ENCODE measurements at regions not wholly inside any gene's neighbourhood (a gene's known extent, or its start where the extent isn't known, plus 50 kb on each side); places are given as distances from the start of the nearest gene placed in this dataset.

GRCh38 chr12:67927815-67928214 is 61.4 kb upstream of the IFNG-AS1 start:
- DNase-seq (ENCODE audit: low read depth in 4 of 4, low spot score in 3 of 4), result no peak

GRCh38 chr12:67928621-67929383 is 60.4 kb upstream of the IFNG-AS1 start:
- no peak for DNase-seq (ENCODE audit: low read depth in 4 of 4, low spot score in 3 of 4)

- no peak for DNase-seq (ENCODE audit: low read depth in 4 of 4, low spot score in 3 of 4)
Observed at GRCh38 chr12:67929384-67929772, 59.9 kb upstream of the IFNG-AS1 start.

GRCh38 chr12:67937822-67938221 is 51.4 kb upstream of the IFNG-AS1 start:
- no peak for DNase-seq (ENCODE audit: low read depth in 4 of 4, low spot score in 3 of 4)

All from right renal pelvis (tissue), 4 donors.